ENCODE measurements at regions not wholly inside any gene's neighbourhood (a gene's known extent, or its start where the extent isn't known, plus 50 kb on each side); places are given as distances from the start of the nearest gene placed in this dataset.

GRCh38 chr14:49999146-49999761 is 106.4 kb downstream of the ARF6 start:
- peak; percentile 57 to 69 for DNase-seq (ENCODE audit: low read depth in 2 of 2)

DNA sequence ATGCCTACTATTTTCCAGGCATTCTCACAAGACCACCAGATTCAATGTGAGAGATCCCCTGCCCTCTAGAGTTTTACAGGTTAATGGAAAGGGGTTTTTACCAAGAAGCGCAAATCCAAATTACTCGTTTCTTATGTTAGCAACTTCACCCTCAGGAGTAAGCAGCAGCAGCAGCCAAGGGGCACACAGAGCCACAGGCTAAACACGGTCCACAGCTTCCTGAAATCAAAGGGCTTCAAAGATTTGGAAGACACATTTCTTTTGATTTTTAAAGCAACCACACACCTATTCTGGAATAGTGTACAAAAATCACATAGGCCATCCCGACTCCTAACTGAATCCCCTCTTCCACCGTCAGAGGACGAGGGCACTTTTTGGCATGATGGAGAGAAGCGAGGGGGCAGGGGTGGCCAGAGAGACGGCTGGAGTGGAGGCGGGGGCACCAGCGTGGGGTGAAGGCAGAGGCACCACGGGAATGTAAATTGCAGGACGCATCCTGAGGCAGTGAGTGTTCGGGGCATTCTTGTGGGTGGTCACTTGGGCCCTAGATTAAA is 107.0 kb downstream of the ARF6 start:
- no peak for DNase-seq (ENCODE audit: low read depth in 2 of 2)

- DNase-seq (ENCODE audit: low read depth in 2 of 2): peak; percentile 72 to 78
Measured at GRCh38 chr14:50000380-50001150, 107.7 kb downstream of the ARF6 start.

DNA sequence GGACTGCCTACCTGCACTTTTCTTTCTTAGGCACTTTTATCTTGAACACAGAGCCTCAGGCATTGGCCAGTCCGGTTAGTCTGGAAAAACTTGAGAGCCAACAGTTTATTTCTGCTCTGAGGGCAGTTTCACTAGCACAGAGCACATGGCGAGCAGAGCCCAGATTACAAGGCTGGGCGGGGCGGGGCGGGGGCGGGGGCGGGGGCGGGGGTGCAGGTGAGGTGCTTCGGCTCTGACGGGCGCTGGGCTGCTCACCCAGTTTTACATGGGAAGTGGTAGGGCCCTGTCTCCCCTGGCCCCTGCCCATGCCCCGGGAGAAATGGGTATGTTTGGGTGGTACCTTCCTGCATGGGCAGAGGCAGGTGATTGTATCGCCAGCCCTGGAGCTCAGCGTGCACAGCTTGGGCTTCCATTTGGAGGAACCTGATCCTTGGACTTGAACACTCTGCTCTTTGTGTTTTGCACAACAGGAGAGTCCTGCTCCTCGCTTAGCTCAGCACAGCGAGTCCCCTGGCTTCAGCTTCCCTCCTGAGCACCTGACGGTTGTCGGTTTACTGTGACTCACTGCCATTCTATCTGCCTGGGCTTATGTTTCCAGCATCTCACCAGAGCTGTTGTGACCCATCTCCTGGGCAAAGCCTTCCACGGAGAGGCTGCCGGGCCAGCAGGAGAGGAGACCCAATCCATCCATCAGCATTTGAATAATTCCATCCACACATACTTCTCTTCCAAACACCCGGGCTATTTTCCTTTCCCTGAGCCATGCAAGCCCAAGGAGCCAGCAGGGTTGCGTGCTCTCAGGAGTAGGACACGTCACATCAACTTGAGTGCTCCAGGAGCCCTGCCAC is 108.5 kb downstream of the ARF6 start:
- DNase-seq (ENCODE audit: low read depth in 2 of 2): peak; percentile 64 to 65

DNA sequence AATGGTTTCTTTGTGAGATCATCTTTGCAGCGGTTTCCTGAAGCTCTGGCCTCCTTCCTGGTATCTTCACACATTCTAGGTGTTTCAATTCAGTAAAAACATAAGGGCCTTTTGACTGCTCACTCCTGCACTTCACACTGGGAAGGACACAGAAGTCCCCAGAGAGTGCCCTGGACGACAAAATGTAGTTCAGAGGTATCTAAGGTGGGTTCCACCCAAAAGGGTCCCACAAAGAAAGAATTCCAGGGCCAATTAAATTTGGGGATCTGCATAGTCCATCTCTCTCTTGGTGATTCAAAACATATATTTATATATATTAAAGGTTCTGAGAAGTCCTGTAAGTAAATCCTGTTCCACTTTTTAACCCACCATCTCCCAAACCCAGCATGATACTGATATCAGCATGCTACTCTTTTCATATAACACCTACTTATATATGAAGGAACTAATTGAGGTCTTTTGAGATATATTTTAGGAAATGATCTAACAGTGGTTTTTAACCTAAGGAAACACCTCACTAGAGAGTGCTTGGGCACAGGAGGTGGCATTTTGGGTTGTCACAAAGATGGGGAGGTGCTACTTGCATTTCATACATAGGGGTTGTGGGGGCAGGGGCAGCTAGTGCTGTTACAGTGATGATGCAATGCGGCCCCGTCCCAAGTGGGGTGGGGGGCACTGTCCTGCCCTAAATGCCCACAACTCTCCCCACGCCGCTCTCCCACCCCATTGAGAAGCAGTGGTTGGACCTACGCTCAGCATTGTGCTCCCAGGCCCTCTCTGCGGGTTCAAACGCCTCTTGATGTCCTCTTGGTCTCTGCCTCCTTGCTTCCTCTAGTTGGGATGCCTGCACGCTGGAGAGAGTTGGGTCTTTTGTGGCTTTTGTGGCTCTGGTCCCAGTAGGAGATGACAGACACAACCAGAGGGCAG is 109.4 kb downstream of the ARF6 start:
- DNase-seq (ENCODE audit: low read depth in 2 of 2): peak; percentile 61 to 68

- DNase-seq (ENCODE audit: low read depth in 2 of 2): no peak
Measured at GRCh38 chr14:50002926-50003212, 110.0 kb downstream of the ARF6 start.

- DNase-seq (ENCODE audit: low read depth in 2 of 2): peak; percentile 43 to 69
Measured at GRCh38 chr14:50003213-50004021, 110.5 kb downstream of the ARF6 start.

- no peak for DNase-seq (ENCODE audit: low read depth in 2 of 2)
Measured at GRCh38 chr14:50006141-50006540, 110.2 kb downstream of the VCPKMT start.

DNA sequence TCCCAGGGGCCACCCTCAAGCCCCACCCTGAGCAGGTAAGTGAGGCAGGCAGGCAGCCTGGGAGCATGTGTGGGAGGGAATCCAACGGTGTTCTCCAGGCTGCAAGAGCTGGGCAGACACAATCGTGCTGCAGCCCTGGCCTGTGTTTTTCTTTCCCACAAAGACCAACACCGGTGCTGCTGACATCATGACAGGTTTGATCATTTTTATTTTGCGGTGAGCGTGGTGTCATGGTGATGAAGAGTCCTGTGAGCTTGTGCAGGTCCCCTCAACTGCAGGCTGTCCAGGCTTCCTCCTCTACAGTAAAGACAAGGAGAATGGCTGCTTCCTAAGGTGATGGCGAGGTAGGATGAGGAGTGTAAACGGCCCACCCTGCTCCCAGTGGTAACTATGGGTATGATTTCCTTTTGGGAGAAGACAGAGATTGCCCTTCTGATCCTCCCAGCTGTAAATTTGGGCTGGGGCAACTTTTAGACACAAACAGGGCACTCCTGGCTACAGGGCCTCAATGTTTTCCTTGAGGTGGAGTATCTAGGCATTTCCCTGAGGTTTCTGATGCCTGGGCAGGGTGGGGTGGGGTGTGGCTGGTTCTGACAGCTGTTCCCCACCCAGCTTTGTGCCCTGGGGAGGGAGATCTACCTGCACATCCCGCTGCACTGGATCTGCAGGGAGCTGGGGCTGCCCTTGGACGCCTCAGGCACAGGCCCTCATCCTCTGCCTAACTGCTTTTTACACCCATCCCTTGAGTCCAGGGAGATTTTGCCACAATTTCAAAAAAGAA is 109.1 kb downstream of the VCPKMT start:
- DNase-seq (ENCODE audit: low read depth in 2 of 2): no peak

DNA sequence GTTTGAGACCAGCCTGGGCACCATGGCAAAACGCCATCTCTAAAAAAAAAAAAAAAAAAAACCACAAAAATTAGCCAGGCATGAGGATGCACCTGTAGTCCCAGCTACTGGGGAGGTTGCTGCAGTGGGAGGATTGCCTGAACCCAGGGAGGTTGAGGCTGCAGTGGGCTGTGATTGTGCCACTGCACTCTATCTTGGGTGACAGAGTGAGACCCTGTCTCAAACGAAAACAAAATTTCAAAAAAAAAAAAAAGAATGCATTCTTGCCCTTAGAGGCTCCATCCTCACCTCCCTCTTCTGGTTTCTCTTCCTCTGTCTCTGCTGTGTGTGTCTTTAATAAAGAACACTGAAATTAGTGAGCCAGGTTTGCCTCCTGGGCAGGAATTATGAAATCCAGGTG is 107.8 kb downstream of the VCPKMT start:
- DNase-seq (ENCODE audit: low read depth in 2 of 2): no peak

GRCh38 chr14:50008974-50009373 is 107.4 kb downstream of the VCPKMT start:
- no peak for DNase-seq (ENCODE audit: low read depth in 2 of 2)

- no peak for DNase-seq (ENCODE audit: low read depth in 2 of 2)
Measured at GRCh38 chr14:50010752-50011151, 105.6 kb downstream of the VCPKMT start.

GRCh38 chr14:50011242-50011641 is 105.1 kb downstream of the VCPKMT start:
- no peak for DNase-seq (ENCODE audit: low read depth in 2 of 2)

DNA sequence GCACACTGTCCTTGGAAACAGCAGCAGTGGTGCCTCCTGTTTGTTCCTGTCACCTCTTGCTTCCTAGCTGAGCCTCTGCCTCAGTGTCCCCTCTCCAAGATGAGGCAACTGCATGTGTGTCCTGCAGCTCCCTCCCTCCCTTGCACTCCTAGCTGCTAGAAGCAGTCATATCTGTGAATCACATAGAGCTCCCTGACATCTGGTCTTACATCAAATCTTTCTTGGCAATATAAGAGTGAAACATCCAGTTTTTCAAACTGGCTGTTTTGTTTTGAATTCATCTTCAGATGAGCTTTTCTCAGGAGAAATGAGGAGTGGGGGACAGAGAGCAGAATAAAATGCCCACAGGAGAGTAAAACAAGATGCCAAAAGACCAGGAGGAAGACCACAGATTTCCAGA is 103.7 kb downstream of the VCPKMT start:
- no peak for DNase-seq (ENCODE audit: low read depth in 2 of 2)

DNA sequence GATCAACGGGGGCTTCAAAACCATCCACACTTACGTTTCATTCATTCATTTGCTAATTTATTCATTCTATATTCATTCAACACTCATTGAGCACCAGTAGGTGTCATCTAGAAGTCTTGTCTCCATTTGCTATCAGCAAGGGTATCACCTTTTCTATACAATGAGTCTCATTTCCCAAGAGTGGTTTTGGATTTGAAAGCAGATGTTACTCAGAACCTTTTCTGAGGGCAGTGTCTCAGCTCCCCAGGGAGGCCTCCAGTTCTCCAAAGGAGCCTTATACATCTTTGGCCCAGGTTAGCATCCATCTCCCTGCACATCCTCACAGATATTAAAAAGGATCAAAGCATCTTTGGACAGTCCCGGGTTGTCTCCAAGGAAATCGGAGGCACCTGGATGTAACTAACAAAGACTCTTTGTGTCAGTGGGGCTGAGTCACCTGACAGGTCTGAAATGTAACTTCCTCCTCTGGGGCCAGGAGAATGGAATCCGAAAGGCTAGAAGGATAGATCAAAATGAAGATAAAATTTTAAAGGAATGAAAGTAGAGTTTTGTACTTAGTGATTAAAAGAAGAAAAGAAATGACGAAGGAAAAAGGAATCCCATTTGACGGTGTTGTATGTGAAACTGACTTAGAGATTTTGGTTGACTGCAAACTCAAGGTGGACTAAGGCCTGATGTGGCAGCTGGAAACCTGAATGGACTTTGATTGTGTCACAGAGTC is 103.0 kb downstream of the VCPKMT start:
- no peak for DNase-seq (ENCODE audit: low read depth in 2 of 2)

- DNase-seq (ENCODE audit: low read depth in 2 of 2): no peak
Measured at GRCh38 chr14:50013934-50014333, 102.4 kb downstream of the VCPKMT start.

- no peak for DNase-seq (ENCODE audit: low read depth in 2 of 2)
Measured at GRCh38 chr14:50014809-50015430, 101.5 kb downstream of the VCPKMT start.

DNA sequence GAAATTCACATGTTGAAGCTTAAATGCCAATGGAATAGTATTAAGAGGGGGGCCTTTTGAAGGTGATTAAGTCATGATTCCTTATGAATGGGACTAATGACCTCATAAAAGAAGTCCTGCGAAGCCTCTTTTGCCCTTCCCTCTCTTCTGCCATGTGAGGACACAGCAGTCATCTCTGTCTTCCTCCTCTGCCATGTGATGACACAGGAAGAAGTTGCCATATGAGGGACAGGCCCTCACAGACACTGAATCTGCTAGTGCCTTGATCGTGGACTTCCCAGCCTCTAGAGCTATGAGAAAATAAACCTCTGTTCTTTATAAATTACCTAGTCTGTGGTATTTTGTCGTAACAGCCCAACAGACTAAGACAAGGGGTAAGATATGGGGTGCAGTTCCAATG is 100.7 kb downstream of the VCPKMT start:
- no peak for DNase-seq (ENCODE audit: low read depth in 2 of 2)
